Upper lobe of left lung (tissue), 4 donors: ENCODE measurements at regions not wholly inside any gene's neighbourhood (a gene's known extent, or its start where the extent isn't known, plus 50 kb on each side); places are given as distances from the start of the nearest gene placed in this dataset.

Experiments used
- CTCF ChIP-seq, 6 experiments: fragments of 450-650 bp in 4 of 6; fragments of 200-600 bp in 2 of 6; sonication (generic) in 2 of 6; IDR thresholded peaks; one replicate each; pipeline ENCODE4 v1.5.1; 2016 to 2019; ENCODE audit warnings: antibody characterized with exemption in 6 of 6
- POLR2A ChIP-seq, 4 donors: fragments of 450-650 bp; IDR thresholded peaks; one replicate each; pipeline ENCODE4 v1.5.1; 2016 to 2017; ENCODE audit warnings: antibody characterized with exemption in 4 of 4, mild to moderate bottlenecking in 2 of 4
- POLR2AphosphoS5 ChIP-seq, 2 donors: sonication (generic); formaldehyde crosslinking; IDR thresholded peaks; one replicate each; pipeline ENCODE4 v1.5.1; 2017; ENCODE audit warnings: antibody characterized with exemption in 2 of 2

GRCh38 chr3:116930786-116931185, 221.2 kb downstream of the TUSC7 start:
- TF ChIP-seq CTCF (IDR thresholded peaks at IDR 0.05) (no peak), POLR2A (IDR thresholded peaks at IDR 0.05) (no peak), POLR2AphosphoS5 (IDR thresholded peaks at IDR 0.05) (no peak)
